ENCODE measurements at regions not wholly inside any gene's neighbourhood (a gene's known extent, or its start where the extent isn't known, plus 50 kb on each side); places are given as distances from the start of the nearest gene placed in this dataset.

- no peak for DNase-seq
These were observed 195.2 kb upstream of the RAB4A start for GRCh38 chr1:229075716-229076115.

DNA sequence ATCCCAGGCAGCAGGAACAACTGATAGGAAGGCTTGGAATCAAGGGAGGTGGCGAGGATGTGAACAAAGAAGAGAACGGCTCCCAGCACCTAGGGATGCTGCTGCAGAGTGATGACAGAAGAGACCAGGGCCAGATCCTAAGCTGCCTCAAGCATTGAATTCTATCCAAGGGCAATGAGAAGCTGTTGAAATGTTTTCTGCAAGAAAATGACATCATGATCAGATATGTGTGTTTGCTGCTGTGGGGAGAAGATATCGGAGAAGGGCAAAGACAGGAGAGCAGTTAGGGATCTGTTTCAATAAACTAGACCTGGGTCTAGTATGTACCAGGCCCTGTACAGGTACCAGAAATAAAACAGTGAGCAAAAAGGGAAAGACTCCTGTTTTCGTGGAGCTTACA is 194.7 kb upstream of the RAB4A start:
- no peak for DNase-seq

DNA sequence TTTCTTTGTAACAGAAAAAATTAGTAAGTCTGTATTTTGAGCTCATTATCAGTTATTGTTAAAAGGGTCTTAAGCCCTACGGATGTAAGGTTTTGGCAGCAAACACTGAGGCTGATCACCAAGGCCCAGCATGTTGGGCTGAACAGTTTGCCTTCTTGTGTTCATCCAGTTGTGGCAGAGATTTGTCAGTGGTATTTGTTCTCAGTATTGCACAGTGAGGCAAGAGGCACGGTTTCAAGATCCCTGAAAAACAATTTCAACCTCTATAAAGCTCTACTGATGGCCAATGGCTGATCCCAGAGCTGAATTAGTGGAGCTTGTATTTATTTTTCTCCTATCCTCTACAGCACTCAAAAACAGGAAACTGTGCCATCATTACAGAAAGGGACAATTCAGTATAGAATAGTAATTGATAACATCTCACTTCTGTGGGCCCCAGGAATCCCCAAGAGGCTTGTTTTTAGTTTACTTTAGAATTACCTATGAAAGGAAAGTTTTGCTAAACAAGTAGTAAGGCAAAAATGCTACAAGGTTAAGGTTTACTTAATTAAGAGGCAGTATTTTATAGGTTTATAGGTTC is 191.8 kb upstream of the RAB4A start:
- no peak for DNase-seq

- no peak for DNase-seq
These were observed 190.6 kb upstream of the RAB4A start for GRCh38 chr1:229080361-229080760.

DNA sequence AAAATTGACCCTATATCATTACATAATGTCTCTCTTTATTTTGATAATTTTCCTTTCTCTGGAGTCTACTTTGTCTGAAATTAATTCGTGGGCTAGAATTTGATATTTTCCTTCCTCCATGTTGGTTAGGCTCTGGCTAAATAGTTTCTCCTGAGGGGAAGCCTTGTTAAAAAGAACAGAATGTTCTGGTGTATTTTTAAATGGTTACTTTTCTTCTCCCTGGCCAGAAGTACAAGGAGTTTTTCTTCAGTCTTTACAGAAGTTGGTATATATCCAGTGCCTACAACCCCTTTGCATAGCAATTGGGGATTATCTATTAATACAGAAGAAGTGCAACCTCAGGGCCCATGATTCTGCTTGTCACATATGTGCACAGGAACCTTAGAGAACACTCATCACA is 185.6 kb upstream of the RAB4A start:
- DNase-seq: no peak

DNA sequence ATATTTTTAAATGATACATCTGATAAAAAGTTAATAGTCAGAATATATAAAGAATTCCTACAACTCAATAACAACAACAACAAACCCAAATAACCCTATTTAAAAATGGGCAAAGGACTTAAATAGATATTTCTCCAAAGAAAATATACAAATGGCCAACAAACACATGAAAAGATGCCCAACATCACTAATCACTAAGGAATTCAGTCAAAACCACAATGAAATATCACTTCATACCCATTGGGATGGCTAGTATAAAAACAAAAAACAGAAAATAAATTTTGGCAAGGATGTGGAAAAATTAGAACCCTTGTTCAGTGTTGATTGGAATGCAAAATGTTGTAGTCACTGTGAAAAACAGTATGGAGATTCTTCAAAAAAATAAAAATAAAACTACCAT is 184.8 kb upstream of the RAB4A start:
- DNase-seq: no peak

DNA sequence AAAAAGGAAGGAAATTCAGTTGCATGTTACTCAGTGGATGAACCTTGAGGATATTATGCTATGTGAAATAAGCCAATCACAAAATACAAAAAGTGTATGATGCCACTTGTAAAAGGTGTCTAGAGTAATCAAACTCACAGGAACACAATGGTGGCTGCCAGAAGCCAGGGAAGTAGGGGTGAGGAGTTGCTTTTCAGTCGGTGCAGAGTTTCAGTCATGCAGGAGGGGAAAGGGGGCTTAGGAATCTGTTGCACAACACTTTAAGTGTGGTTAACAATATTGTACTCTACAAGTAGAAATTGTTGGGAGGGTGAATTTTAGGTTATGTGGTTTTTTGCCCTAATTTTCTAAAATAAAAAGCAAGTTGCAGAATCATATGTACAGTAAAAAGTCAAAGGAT is 184.2 kb upstream of the RAB4A start:
- DNase-seq: no peak

GRCh38 chr1:229087339-229087738 is 183.6 kb upstream of the RAB4A start:
- no peak for DNase-seq

DNA sequence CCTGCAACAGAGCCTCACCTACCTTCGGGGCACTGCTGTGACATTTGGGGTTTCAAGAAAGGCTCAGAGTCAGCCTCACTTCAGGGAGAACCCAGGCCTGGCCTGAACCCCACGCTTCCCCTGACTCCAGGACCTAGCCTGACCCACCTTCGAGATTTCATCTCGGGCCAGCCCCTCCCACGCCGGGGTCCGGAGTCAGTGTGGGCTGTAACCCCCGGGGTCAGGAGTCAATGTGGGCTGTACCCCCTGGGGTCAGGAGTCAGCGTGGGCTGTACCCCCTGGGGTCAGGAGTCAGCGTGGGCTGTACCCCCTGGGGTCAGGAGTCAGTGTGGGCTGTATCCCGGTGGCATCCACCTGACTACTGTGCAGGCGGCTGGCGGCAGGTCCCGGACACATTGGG is 183.0 kb upstream of the RAB4A start:
- no peak for DNase-seq

- DNase-seq: no peak
These were observed 182.2 kb upstream of the RAB4A start for GRCh38 chr1:229088711-229089110.

DNA sequence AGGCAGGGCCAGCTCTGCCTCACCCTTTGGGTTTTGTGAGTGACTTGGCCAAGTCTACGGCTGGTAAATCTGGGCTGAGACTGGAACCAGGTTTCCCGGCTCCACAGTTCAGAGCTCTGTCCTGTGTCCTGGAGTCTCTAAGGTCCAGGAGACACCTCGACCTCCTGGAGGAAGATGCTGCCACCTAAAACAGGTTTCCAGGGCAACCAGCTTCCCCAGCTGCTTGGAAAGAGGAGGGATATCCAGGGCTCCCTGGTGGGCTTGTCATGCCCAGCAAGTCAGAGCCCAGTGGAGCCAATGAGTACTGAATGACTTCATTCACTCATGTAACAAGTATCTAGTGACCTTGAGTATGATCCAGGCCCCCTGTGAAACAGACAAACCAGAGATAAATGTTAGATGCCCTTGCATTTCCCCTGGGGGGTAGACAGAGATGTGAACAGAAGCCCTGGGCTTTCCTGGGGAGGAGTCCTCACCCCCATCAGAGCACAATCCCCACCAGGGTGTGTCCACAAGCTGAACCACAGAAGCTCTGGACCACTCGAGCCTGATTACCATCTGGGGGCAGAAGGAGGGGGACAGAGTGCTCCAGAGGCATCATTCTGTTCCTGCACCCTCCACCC is 181.2 kb upstream of the RAB4A start:
- DNase-seq: no peak

DNA sequence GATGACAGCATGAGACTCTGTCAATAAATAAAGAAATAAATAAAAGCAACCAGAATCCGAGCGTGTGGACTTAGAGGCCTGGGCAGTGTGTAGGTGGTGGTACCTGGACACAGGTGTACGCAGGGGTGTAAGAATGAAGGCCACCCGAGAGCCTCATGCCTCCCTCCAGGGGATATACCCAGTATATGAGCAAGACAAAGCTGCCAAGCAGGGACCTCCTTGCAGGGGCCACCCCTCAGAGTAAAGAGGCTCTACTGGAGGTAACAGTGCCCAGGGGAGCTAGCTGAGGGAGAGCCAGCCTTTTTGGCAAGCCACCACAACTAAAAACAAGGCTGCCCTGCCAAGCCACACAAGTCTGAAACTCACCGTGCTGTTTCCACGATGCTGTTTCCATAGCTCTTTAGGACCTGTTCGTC is 179.2 kb upstream of the RAB4A start:
- DNase-seq: peak in 1 of 58 donors; percentile 12

GRCh38 chr1:229092377-229093237 is 178.3 kb upstream of the RAB4A start:
- DNase-seq: no peak

DNA sequence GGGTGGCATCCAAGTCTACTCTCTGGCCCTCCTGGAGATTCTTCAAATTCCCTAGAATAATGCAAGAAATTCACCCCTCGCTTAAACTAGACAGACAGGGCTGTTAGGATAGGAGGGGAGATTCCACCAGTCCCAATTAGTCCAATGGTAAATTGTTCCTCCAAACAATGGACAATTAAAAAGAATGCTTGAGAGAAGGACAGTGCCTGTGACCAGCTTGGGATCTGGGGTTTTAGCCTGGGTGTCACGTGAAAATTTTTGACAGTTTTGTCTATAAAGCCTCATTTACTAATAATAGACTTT is 177.7 kb upstream of the RAB4A start:
- DNase-seq: no peak

GRCh38 chr1:229093609-229094336 is 177.1 kb upstream of the RAB4A start:
- DNase-seq: no peak

DNA sequence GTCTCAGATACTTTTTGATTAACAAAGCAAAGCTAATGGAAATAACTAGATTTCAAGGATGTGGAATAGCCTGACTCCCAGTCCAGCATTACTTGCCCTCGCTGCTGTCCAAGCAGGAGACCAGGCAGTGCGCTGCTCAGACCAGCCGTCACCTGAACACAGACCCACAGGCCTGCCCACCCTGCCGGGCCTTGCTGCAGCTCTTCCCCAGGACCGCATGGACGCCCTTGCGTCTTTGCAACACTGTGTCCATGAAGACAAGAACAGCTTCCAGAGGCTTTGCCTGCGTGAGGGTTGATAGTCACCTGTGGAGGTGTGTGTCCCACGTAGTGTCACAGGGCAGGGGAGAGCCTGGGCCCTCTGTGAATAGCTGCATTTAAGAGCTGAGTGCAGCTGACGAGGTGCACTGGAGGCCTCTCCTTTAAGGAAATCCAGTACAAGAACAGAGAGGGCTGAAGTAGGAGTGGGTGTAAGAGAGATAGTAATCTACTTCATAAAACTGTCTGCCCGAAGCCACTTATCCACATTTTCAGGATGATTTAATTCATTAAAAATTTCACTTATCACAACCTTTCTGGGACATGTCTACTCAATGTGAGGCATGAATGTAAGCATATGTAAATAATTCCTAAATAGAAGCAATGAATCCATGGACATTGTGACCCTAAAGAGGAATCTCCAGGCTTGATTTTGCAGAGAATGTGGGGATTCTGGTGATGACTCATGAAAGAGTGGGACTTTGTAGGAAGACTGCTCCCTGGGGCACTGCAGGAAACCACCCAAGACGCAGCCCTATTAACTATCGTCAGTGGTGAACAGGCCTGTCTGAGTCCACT is 176.2 kb upstream of the RAB4A start:
- no peak for DNase-seq

DNA sequence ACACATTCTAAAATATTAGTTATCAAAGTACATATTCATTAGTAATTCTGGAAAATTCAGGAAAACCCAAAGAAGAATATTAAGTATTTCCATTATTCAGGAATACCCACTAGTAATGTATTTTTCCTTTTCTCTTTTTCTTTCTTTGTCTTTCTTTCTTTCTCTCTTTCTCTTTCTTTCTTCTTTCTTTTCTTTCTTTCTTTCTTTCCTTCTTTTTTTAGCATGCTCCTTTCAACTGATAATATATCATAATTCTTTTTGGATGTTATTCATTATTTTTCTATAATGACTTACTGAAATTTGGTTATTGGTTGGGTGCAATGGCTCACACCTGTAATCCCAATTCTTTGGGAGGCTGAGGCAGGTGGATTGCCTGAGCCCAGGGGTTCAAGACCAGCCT is 175.6 kb upstream of the RAB4A start:
- DNase-seq: no peak

DNA sequence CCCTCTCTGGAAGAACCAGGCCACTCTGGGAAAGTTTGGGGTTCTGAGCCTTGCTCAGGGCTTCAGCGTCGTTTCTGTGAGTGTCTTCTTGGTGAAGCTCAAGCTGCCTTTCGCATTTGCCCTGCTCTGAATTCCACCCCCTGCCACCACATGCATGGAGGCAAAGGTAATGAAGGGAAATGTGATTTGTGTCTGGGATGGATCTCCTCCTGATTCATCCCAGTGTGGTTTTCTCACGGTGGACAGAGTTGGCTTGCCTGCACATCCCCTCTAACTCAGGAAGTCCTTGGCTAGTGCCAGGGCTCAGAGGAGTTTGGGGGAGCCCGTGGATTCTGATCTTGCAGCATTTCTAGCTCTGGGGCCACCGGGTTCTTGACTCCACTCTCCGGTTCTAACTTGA is 173.6 kb upstream of the RAB4A start:
- DNase-seq: no peak

DNA sequence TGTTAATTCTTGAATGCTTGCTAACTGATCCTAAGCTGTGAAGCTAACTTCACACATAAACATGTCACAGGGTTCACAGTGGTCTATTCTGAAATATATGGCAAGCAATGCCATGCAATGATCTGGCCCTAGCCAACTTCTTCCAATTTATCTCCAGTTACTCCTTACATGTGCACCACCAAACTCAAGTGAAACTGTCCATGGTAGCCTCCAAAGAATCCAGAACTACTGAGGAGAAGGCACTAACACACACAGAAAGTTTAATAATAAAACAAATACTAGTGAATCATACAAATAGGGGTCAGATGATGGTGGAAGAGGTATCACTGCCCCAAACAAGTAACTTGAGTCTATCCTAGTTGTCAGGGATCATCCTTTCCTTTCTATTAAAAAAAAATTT is 172.6 kb upstream of the RAB4A start:
- no peak for DNase-seq

- no peak for DNase-seq
These were observed 171.9 kb upstream of the RAB4A start for GRCh38 chr1:229098903-229099578.

All from anterior cingulate cortex (tissue), 58 donors.